ENCODE measurements at regions not wholly inside any gene's neighbourhood (a gene's known extent, or its start where the extent isn't known, plus 50 kb on each side); places are given as distances from the start of the nearest gene placed in this dataset.

DNA sequence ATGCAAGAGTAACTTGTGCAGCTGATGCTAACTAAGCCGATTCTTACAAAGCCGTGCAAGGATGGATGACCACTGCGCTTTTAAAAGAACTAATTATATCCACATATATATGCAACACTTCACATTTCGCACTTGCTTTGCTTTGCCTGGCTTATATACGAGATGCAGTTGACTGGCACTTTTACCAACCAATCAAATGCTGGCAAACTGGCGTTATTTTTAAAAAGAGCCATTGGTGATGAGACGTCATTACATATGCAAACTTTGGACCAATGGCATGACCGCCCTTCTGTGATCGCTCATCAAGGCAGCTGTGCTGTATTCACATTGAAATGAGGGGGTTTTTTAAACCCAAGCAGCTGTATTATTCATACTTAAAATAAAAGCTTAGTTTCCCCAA, 1147.7 kb upstream of the WWC1 start:
- DNase-seq (ENCODE audit: low spot score) = no peak
- ChIA-PET POLR2A (no interaction called here), CTCF (no interaction called here)
- H3K4me3 Mint-ChIP-seq = no peak overlapping the region
- no peaks in the 10 kb centered on the region for H3K36me3 Mint-ChIP-seq
- peak; percentile 32; the same call in 1 of the 2 replicates for TF ChIP-seq NFYB (CRISPR knock-in tag; conservative IDR thresholded peaks at IDR 0.05; ENCODE audit: low read depth)
- TF ChIP-seq RORB (CRISPR knock-in tag; IDR thresholded peaks at IDR 0.05) = no peak
- TF ChIP-seq, protein P1, sequence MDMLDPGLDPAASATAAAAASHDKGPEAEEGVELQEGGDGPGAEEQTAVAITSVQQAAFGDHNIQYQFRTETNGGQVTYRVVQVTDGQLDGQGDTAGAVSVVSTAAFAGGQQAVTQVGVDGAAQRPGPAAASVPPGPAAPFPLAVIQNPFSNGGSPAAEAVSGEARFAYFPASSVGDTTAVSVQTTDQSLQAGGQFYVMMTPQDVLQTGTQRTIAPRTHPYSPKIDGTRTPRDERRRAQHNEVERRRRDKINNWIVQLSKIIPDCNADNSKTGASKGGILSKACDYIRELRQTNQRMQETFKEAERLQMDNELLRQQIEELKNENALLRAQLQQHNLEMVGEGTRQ (CRISPR knock-in tag; IDR thresholded peaks at IDR 0.05) = no peak
- TF ChIP-seq, protein P2, sequence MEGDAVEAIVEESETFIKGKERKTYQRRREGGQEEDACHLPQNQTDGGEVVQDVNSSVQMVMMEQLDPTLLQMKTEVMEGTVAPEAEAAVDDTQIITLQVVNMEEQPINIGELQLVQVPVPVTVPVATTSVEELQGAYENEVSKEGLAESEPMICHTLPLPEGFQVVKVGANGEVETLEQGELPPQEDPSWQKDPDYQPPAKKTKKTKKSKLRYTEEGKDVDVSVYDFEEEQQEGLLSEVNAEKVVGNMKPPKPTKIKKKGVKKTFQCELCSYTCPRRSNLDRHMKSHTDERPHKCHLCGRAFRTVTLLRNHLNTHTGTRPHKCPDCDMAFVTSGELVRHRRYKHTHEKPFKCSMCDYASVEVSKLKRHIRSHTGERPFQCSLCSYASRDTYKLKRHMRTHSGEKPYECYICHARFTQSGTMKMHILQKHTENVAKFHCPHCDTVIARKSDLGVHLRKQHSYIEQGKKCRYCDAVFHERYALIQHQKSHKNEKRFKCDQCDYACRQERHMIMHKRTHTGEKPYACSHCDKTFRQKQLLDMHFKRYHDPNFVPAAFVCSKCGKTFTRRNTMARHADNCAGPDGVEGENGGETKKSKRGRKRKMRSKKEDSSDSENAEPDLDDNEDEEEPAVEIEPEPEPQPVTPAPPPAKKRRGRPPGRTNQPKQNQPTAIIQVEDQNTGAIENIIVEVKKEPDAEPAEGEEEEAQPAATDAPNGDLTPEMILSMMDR (IDR thresholded peaks at IDR 0.05) = no peak
- no peak for TF ChIP-seq TP53 (CRISPR knock-in tag; IDR thresholded peaks at IDR 0.05)
- no peaks in the 10 kb centered on the region for H3K9me3 Mint-ChIP-seq
- H3K27ac Mint-ChIP-seq = no peak overlapping the region
- H3K4me1 Mint-ChIP-seq = no peaks in the 10 kb centered on the region
- no peak for ATAC-seq
- no peaks in the 10 kb centered on the region for H3K27me3 Mint-ChIP-seq (ENCODE audit: low read depth)

DNA sequence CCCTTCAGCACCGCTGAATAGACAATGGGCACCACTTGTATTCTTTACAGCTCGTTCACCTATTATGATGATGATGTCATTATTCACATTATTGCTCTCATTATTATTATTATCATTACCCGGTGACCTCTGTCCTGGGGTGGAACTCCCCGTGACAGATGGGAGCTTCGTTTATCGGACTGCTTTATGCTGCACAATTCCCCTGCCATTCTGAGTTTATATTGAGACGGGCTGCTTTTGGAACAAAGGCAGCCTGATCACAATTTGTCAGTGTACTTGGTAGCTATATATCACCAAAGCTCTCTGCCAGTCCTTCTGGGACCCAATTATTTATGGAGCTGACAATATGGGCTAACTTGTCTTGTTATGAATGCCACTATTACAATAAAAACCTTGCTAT, 1145.6 kb upstream of the WWC1 start:
- ATAC-seq (no peak), DNase-seq (ENCODE audit: low spot score) (no peak)
- no peaks in the 10 kb centered on the region for H3K9me3 Mint-ChIP-seq
- no peak overlapping the region for H3K4me3 Mint-ChIP-seq
- TF ChIP-seq ELF4 (CRISPR knock-in tag; IDR thresholded peaks at IDR 0.05; ENCODE audit: low read depth) (no peak), NR1H2 (CRISPR knock-in tag; IDR thresholded peaks at IDR 0.05) (no peak), GRHL2 (CRISPR knock-in tag; IDR thresholded peaks at IDR 0.05; ENCODE audit: insufficient replicate concordance, severe bottlenecking) (no peak)
- TF ChIP-seq, protein P3, sequence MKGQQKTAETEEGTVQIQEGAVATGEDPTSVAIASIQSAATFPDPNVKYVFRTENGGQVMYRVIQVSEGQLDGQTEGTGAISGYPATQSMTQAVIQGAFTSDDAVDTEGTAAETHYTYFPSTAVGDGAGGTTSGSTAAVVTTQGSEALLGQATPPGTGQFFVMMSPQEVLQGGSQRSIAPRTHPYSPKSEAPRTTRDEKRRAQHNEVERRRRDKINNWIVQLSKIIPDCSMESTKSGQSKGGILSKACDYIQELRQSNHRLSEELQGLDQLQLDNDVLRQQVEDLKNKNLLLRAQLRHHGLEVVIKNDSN (CRISPR knock-in tag; IDR thresholded peaks at IDR 0.05) = no peak
- TF ChIP-seq, protein P4, sequence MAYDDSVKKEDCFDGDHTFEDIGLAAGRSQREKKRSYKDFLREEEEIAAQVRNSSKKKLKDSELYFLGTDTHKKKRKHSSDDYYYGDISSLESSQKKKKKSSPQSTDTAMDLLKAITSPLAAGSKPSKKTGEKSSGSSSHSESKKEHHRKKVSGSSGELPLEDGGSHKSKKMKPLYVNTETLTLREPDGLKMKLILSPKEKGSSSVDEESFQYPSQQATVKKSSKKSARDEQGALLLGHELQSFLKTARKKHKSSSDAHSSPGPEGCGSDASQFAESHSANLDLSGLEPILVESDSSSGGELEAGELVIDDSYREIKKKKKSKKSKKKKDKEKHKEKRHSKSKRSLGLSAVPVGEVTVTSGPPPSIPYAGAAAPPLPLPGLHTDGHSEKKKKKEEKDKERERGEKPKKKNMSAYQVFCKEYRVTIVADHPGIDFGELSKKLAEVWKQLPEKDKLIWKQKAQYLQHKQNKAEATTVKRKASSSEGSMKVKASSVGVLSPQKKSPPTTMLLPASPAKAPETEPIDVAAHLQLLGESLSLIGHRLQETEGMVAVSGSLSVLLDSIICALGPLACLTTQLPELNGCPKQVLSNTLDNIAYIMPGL (CRISPR knock-in tag; IDR thresholded peaks at IDR 0.05) = no peak
- TF ChIP-seq, protein P5, sequence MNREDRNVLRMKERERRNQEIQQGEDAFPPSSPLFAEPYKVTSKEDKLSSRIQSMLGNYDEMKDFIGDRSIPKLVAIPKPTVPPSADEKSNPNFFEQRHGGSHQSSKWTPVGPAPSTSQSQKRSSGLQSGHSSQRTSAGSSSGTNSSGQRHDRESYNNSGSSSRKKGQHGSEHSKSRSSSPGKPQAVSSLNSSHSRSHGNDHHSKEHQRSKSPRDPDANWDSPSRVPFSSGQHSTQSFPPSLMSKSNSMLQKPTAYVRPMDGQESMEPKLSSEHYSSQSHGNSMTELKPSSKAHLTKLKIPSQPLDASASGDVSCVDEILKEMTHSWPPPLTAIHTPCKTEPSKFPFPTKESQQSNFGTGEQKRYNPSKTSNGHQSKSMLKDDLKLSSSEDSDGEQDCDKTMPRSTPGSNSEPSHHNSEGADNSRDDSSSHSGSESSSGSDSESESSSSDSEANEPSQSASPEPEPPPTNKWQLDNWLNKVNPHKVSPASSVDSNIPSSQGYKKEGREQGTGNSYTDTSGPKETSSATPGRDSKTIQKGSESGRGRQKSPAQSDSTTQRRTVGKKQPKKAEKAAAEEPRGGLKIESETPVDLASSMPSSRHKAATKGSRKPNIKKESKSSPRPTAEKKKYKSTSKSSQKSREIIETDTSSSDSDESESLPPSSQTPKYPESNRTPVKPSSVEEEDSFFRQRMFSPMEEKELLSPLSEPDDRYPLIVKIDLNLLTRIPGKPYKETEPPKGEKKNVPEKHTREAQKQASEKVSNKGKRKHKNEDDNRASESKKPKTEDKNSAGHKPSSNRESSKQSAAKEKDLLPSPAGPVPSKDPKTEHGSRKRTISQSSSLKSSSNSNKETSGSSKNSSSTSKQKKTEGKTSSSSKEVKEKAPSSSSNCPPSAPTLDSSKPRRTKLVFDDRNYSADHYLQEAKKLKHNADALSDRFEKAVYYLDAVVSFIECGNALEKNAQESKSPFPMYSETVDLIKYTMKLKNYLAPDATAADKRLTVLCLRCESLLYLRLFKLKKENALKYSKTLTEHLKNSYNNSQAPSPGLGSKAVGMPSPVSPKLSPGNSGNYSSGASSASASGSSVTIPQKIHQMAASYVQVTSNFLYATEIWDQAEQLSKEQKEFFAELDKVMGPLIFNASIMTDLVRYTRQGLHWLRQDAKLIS (CRISPR knock-in tag; IDR thresholded peaks at IDR 0.05; ENCODE audit: borderline replicate concordance) = no peak
- TF ChIP-seq, protein P6, sequence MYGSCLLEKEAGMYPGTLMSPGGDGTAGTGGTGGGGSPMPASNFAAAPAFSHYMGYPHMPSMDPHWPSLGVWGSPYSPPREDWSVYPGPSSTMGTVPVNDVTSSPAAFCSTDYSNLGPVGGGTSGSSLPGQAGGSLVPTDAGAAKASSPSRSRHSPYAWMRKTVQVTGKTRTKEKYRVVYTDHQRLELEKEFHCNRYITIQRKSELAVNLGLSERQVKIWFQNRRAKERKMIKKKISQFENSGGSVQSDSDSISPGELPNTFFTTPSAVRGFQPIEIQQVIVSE (CRISPR knock-in tag; IDR thresholded peaks at IDR 0.05; ENCODE audit: borderline replicate concordance) = no peak
- no peaks in the 10 kb centered on the region for H3K36me3 Mint-ChIP-seq
- no peaks in the 10 kb centered on the region; the same call in 1 of the 2 replicates for H3K27me3 Mint-ChIP-seq (ENCODE audit: low read depth)
- CTCF ChIA-PET = no interaction called here
- H3K4me1 Mint-ChIP-seq = no peaks in the 10 kb centered on the region
- POLR2A ChIA-PET = no interaction called here
- no peak overlapping the region for H3K27ac Mint-ChIP-seq

DNA sequence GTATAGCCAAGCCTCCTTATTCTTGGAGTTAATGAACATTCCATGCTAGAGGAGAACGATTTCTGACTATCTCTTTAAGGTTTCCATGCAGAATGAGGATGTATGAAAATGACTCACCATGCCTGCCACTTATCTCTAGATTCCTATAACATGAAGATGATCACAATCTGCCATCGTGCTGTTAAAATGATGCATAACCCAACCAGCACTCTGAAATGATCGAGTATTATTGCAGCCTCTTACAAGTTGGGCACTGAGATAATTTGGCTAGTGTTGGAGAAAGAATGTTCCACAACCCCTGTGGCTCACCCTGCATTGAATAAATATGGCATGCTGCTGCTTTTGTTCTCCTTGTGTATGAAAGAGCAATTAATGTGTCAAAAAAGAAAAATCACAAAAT, 1143.6 kb upstream of the WWC1 start:
- no peak overlapping the region for H3K4me3 Mint-ChIP-seq
- no peaks in the 10 kb centered on the region; the same call in 1 of the 2 replicates for H3K27me3 Mint-ChIP-seq (ENCODE audit: low read depth)
- no peaks in the 10 kb centered on the region for H3K36me3 Mint-ChIP-seq
- H3K27ac Mint-ChIP-seq = no peak overlapping the region
- CTCF ChIA-PET = no interaction called here
- no peak for DNase-seq (ENCODE audit: low spot score)
- no peak for ATAC-seq
- POLR2A ChIA-PET = no interaction called here
- TF ChIP-seq IRF2 (CRISPR knock-in tag; IDR thresholded peaks at IDR 0.05; ENCODE audit: borderline replicate concordance, low read depth) = no peak
- no peak for TF ChIP-seq ZNF219 (CRISPR knock-in tag; IDR thresholded peaks at IDR 0.05; ENCODE audit: borderline replicate concordance)
- no peak for TF ChIP-seq TEAD1 (CRISPR knock-in tag; IDR thresholded peaks at IDR 0.05)
- TF ChIP-seq MXD4 (CRISPR knock-in tag; IDR thresholded peaks at IDR 0.05; ENCODE audit: borderline replicate concordance) = no peak
- TF ChIP-seq, protein P7, sequence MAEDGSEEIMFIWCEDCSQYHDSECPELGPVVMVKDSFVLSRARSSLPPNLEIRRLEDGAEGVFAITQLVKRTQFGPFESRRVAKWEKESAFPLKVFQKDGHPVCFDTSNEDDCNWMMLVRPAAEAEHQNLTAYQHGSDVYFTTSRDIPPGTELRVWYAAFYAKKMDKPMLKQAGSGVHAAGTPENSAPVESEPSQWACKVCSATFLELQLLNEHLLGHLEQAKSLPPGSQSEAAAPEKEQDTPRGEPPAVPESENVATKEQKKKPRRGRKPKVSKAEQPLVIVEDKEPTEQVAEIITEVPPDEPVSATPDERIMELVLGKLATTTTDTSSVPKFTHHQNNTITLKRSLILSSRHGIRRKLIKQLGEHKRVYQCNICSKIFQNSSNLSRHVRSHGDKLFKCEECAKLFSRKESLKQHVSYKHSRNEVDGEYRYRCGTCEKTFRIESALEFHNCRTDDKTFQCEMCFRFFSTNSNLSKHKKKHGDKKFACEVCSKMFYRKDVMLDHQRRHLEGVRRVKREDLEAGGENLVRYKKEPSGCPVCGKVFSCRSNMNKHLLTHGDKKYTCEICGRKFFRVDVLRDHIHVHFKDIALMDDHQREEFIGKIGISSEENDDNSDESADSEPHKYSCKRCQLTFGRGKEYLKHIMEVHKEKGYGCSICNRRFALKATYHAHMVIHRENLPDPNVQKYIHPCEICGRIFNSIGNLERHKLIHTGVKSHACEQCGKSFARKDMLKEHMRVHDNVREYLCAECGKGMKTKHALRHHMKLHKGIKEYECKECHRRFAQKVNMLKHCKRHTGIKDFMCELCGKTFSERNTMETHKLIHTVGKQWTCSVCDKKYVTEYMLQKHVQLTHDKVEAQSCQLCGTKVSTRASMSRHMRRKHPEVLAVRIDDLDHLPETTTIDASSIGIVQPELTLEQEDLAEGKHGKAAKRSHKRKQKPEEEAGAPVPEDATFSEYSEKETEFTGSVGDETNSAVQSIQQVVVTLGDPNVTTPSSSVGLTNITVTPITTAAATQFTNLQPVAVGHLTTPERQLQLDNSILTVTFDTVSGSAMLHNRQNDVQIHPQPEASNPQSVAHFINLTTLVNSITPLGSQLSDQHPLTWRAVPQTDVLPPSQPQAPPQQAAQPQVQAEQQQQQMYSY (CRISPR knock-in tag; IDR thresholded peaks at IDR 0.05) = no peak
- no peak for TF ChIP-seq ZNF232 (CRISPR knock-in tag; IDR thresholded peaks at IDR 0.05)
- no peak for TF ChIP-seq SP1 (CRISPR knock-in tag; conservative IDR thresholded peaks at IDR 0.05)
- no peaks in the 10 kb centered on the region for H3K9me3 Mint-ChIP-seq
- no peaks in the 10 kb centered on the region for H3K4me1 Mint-ChIP-seq
